ENCODE measurements at regions not wholly inside any gene's neighbourhood (a gene's known extent, or its start where the extent isn't known, plus 50 kb on each side); places are given as distances from the start of the nearest gene placed in this dataset.
A peak's percentile ranks its signal among the peaks of the same experiment; 100 is the strongest.

DNA sequence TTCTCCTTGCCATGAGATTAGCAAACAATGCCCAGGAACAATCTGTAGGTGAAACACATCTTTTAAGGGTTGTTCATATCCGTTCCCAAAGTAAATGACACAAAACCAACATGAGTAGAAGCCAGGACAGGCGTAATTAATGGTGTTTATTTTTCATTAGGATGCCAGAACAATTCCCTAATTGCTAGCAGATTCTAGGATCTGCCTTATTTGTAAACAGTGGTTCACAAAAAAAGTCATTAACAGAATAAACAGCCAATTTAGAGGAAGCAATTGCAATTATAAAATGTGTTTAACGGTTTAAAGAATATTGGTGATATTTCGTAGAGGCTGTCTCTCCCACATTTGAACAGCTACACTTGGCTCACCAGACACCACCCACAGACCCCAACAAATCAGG lies 250.6 kb upstream of the GPR26 start:
- no peak for DNase-seq

GRCh38 chr10:123417414-123417813 lies 248.7 kb upstream of the GPR26 start:
- DNase-seq = no peak

- DNase-seq = no peak
Observed at GRCh38 chr10:123421461-123421860, 244.7 kb upstream of the GPR26 start.

GRCh38 chr10:123422261-123422660 lies 243.9 kb upstream of the GPR26 start:
- no peak for DNase-seq

- DNase-seq = no peak
Observed at GRCh38 chr10:123424537-123424936, 241.6 kb upstream of the GPR26 start.

GRCh38 chr10:123425680-123426079 lies 240.5 kb upstream of the GPR26 start:
- no peak for DNase-seq

DNA sequence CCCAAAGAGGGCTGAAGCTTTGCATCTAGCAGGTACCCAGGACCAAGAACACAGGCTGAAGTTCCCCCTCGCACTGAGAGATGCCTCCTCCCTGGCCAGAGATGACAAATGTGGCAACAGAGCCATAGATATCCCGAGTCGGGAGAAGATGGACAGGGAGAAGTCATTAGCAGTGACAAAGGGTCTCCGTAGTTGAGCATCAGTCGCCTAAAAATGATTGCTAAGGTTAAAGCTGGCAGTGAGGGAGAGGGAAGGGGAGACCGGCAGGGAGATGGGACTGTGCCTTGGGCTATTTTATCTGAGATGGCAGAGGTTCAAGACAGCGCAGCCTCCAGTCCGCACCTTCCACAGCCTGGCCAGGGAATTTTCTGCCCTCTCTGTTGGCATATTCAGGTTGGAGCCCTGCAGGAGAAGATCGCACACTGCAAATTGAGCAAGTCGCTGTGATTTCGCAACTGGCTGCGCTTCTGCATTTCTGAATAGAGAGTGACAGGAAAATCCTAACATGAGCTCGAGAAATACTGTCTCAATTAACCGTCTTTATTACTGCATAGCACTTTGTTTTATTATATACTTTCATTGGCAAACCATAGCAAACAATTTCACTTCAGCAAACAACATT lies 238.9 kb upstream of the GPR26 start:
- DNase-seq = no peak

GRCh38 chr10:123428391-123428790 lies 237.8 kb upstream of the GPR26 start:
- DNase-seq = peak; percentile 46

DNA sequence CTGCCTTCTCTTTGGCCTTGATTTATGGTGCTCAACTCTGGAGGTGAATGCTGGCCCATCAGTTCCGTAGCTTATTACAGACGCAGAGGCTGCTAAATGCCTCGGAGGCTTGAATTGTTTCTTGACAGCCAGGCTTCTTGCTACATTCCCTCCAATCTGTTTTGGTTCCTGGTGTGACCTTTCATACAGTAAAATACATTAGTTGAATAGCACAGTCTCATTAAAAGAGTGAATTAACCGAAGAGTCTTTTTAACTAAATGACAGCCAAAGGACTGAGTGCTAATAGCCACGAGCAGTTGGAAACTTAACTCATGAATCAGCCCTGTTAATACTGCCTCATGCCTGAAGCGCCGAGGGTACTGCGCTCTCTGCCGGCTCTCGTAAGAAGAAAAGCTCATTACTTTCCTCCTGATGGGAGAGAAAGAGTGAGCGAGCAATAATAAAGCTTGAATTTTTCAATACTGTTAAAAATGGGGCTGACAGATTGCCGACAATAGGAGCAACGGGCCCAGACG lies 236.4 kb upstream of the GPR26 start:
- DNase-seq = peak; percentile 8

DNA sequence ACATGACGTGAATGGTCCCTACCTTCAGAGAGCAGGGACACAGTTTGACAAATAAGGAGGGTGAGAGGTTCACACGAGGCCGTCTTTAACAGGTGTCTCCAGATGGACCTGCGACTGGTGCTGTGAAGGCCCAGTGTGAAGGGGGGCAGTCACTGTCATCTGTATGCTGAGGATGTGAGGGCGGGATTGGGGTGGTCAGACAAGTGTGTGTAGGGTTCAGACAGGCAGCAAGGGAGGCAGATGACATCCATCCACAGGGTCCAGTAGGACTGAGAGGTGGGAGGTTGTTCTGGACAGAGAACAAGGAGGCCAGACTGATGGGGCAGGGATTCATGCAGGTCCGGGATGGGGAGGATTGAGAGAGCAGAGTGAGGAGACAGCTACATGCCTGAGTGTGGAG lies 232.6 kb upstream of the GPR26 start:
- no peak for DNase-seq

- DNase-seq = no peak
Observed at GRCh38 chr10:123434435-123435039, 231.6 kb upstream of the GPR26 start.

GRCh38 chr10:123442901-123443300 lies 223.3 kb upstream of the GPR26 start:
- no peak for DNase-seq

DNA sequence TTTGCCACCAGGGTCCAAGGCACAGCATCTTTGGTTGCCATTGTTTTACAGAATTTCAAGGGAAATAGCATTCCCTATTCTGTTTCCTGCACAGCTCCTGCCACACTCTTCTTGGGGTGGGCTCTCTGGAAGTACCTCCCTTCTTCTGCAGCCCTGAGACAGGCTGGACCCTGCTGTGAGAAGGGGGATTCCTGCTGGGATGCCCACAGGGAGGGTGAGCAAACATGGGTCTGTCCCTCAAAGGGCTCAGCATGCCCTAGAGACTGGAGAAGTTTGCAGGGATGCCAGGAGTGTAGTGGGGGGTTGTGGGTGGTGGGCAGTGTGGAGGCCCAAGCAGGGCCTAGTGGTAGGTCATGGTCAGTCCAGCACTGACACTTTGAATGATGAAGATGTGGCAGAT lies 222.2 kb upstream of the GPR26 start:
- no peak for DNase-seq

- DNase-seq = no peak
Observed at GRCh38 chr10:123445261-123445775, 220.8 kb upstream of the GPR26 start.

- DNase-seq = no peak
Observed at GRCh38 chr10:123446449-123447156, 219.6 kb upstream of the GPR26 start.

- DNase-seq = no peak
Observed at GRCh38 chr10:123449234-123449962, 216.8 kb upstream of the GPR26 start.

DNA sequence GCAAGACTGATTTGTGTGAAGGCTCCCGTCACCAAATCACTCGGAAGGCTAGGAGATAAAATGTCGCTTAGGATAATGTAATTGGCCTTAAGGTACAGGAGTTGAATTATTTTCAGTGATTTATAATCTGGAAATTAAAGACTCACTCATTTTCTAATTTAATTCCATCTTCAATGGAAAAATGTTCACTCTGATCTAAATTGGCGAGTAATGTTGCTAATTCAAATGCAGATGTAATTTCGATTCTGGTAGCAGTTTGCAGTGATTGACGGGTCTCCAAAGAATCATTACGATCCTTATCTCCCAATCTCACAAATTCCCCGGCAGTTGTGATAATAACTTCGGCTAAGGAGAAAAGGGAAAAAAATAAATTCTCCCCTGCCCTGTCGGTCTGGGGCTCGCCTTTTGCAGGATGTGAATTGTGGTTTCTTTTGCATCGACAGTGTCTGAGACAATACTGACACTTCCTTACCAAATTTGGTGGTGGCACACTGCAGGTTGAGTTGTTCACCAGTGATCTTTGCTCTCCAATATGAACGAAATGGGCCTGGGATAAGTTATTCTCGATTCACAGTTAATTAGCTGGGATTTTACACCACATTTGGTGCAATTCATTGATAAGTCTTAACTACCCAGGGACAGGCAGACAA lies 215.1 kb upstream of the GPR26 start:
- DNase-seq = no peak

DNA sequence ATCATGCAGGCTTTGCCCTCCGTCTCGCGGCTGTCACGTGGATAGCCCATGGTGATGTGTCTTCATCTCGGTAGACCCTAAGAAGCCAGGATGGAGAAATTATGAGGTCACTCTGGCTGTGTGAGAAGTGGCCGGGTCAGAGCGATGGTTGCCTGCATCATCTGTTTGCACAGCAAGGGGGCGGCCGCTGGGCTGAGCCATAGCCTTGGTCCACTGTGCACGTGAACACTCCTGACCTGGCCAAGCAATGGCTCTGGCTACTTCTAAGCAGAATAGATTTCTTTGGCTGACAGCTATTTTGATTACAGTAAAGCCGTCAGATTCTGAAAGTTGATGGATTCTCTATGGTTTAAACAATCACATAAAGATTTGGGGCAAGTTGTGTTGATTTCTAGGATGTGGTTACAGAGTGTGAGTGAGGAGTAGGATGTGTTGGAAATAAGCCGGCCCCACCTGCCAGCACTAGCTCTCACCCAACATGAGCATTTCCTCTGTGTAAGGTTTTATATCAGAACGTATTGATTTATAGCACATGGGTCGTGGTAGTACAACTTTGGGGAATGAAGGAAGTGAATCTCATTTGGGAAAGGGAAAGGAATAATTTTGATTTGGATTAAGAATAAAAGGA lies 214.4 kb upstream of the GPR26 start:
- no peak for DNase-seq

DNA sequence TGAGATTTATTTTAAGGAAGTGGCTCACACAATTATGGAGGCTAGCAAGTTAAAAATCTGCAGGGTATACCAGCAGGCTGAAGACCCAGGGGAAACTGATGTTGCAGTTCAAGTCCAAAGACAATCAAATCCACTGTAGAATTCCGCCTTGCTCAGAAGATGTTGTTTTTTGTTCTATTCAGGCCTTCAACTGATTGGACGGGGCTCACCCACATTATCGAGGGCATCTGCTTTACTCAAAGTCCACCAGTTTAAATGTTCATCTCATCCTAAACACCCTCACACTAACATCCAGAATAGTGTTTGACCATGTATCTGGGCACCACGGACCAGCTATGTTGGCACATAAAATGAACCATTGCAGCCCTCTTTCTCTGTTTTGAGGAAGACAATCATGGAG lies 211.2 kb upstream of the GPR26 start:
- no peak for DNase-seq

DNA sequence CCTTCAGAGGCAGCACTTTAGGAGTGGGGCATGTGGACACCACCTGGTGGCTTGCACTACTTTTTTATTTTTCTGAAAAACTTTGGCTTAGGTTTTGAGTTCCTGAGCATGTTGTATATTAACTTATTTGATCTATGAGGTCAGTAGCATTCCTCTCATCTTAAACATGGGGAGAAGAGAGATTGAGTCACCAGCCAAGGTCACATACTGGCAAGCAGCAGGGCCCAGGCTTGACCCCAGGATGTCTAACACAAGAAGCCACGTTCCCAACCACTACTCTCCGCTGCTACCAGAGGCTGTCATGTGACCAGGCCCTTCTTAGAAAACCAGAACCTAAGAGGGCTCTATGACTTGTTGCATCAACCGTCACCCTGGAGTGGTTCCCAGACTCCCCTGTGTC lies 210.3 kb upstream of the GPR26 start:
- no peak for DNase-seq

DNA sequence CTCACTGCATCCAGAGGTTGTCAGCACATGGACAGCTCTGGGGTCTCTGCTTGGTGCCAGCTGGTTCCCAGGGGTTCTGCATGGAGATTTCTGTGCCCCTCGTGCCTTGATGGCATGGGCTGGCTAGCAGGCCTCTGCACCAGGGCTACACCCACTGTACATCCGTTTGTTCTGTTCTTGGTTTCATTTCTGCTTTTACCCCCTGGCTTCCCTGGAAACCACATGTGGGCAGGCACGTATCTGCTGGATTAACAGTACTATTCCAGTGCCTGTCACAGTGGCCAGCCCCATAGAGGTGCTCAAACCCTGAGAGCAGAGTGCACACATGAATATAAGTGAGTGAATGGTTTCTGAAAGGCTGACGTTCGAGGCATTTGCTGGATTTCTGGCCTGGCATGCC lies 207.2 kb upstream of the GPR26 start:
- DNase-seq = no peak

Data from tongue (tissue), 1 donor.